GM10248 (cell line): ENCODE measurements at regions not wholly inside any gene's neighbourhood (a gene's known extent, or its start where the extent isn't known, plus 50 kb on each side); places are given as distances from the start of the nearest gene placed in this dataset.

Source experiments
- CTCF ChIA-PET: fragments of 300-600 bp; sonication (Branson Sonifier 250); formaldehyde crosslinking; extraction: SDS; loops from one replicate; lab custom pipeline; 2021; ENCODE audit warnings: antibody characterized with exemption; lab: Yijun Ruan, JAX
- POLR2A ChIA-PET: fragments of 350-650 bp; sonication (Branson Sonifier 250); formaldehyde crosslinking; extraction: SDS; loops from one replicate; lab custom pipeline; 2020; ENCODE audit warnings: antibody characterized with exemption; lab: Yijun Ruan, JAX
- DNase-seq: peaks from one replicate; pipeline ENCODE4 v3.0.0; 2012; ENCODE audit errors: extremely low spot score
- TF ChIP-seq, protein P1 (sequence below): IDR thresholded peaks from 2 replicates; pipeline ENCODE4 v1.5.1; 2012; ENCODE audit warnings: mild to moderate bottlenecking, low read depth; ENCODE audit errors: extremely low read depth, missing control alignments, control extremely low read depth

DNA sequence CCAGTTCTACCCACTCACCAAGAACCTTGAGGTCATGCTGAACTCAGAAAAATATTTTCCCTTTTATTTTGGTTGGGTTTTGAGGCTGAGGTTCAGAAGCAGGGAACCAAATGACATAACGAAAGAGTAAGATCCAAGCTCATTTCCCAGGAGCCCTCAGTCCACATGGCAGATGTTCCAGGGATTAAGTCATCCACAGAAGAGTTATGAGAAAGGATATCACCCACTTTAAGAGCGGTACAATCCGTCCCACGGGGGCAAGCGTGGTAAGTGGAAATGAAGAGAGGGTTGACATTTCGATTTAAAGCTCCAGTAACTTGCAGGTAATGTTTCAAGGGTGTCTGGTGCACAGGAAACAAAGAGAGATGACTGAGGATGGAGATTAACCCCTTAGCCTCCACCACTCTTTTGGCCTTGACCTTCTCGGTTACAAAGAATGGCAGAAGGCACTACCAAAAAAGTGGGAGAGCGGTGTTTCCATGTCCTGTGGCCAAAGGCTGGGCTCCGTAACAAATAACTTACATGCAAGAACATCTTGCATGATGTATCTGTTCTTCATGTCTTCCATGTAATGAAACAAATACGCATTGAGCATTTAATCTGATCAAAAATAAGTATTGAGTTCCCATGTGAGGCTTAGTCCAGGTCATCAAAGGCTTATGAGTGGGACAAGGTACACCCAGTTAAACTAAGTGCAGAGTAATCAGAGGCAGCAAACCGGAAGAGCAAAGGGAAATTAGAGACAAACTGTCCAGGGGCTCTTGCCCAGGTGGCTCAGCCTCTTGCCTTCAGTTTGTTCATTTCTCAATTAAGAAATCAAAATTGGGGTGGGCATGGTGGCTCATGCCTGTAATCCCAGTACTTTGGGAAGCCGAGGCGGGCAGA is 241.4 kb downstream of the TOMM20 start:
- TF ChIP-seq, protein P1, sequence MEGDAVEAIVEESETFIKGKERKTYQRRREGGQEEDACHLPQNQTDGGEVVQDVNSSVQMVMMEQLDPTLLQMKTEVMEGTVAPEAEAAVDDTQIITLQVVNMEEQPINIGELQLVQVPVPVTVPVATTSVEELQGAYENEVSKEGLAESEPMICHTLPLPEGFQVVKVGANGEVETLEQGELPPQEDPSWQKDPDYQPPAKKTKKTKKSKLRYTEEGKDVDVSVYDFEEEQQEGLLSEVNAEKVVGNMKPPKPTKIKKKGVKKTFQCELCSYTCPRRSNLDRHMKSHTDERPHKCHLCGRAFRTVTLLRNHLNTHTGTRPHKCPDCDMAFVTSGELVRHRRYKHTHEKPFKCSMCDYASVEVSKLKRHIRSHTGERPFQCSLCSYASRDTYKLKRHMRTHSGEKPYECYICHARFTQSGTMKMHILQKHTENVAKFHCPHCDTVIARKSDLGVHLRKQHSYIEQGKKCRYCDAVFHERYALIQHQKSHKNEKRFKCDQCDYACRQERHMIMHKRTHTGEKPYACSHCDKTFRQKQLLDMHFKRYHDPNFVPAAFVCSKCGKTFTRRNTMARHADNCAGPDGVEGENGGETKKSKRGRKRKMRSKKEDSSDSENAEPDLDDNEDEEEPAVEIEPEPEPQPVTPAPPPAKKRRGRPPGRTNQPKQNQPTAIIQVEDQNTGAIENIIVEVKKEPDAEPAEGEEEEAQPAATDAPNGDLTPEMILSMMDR, result no peak
- ChIA-PET POLR2A (no interaction called here), CTCF (interaction anchor here (1.3 kb wide), 1 partner anchor 88 kb away, joined by 3 read pairs; no protein-coding TSS in a partner anchor)
- no peak for DNase-seq

DNA sequence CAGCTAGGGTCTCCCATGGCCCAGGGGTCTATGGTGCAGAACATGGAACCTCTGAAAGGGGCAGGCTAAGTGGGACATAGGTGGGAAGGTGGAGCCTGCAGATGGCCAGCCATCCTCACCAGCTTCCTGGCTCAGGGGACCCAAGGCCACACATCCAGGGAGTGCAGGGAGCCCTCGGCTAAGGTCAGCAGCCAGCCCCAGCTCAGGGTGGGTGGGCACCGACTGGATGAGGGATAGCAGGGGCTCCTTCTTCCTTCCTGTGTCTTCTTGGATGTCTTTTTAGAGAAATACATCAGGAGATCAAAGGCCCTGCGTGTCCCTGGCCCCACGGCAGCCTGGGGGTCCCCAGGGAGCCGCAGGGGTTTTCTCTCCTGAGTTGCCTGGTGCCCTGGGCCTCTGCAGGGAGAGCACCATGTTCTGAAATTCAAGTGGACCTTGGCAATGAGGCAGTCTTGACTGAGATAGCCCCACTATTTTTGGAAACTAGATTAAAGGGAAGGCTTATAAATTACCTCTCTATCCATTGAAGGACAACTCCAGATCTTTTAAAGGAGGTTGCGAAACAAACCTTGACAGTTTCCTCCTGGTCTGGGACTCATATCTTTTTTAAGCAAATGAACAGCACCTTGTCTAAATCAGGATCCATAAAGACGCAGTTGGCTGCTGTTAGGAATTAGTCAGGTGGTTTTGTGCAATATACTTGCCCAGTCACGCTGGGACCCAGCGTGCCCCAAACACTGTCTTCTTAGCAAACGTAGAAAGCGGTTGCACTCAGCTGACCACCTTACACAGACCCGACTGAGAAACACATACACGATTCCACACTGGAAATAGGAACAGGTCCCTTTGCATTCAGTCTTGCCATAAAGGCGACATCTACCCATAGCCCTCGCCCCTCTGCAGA is 242.3 kb downstream of the TOMM20 start:
- TF ChIP-seq, protein P1, result no peak
- ChIA-PET CTCF (interaction anchor here (1.2 kb wide), 1 partner anchor 229 kb away, joined by 3 read pairs; no protein-coding TSS in a partner anchor), POLR2A (no interaction called here)
- DNase-seq, result no peak

GRCh38 chr1:234885601-234886000 is 243.0 kb downstream of the TOMM20 start:
- POLR2A ChIA-PET, result no interaction called here
- CTCF ChIA-PET, result interaction anchor here (1.2 kb wide), 1 partner anchor 228 kb away, joined by 3 read pairs; no protein-coding TSS in a partner anchor
- TF ChIP-seq, protein P1, result no peak
- DNase-seq, result no peak

DNA sequence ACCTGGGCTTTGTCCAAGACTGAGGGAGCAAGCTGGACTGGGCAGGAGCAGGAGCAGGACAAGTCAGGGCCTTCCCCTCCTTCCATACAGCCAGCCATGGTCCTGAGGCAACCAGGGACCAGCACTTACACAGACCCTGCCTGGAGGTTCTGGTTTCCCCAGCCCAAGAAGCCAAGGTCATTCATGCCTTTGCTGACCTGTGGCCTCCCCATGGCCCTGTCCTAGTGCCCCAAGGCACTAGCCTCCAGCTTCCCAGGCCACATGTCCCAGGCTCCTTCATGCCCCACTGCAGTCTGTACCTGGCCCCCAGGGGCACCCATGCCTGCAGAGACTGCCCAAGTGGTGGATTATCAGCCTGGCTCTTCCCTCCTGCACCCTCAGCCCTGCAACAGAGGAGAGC is 243.9 kb downstream of the TOMM20 start:
- no peak for DNase-seq
- ChIA-PET POLR2A (no interaction called here), CTCF (interaction anchor here (1.2 kb wide), 1 partner anchor 228 kb away, joined by 3 read pairs; no protein-coding TSS in a partner anchor)
- TF ChIP-seq, protein P1, result peak; percentile 0

- ChIA-PET CTCF (no interaction called here), POLR2A (no interaction called here)
- TF ChIP-seq, protein P1, result no peak
- DNase-seq, result no peak
These were observed 244.6 kb downstream of the TOMM20 start for GRCh38 chr1:234884006-234884405.

- CTCF ChIA-PET, result no interaction called here
- POLR2A ChIA-PET, result no interaction called here
- TF ChIP-seq, protein P1, result no peak
These were observed 245.7 kb downstream of the TOMM20 start for GRCh38 chr1:234882898-234883297.

More at GRCh38 chr1:234882898-234883297, 245.7 kb downstream of the TOMM20 start:
- no peak for DNase-seq
